IPS-NIHi11 (cell line): ENCODE measurements at regions not wholly inside any gene's neighbourhood (a gene's known extent, or its start where the extent isn't known, plus 50 kb on each side); places are given as distances from the start of the nearest gene placed in this dataset.
"Not testable (repeated sequence)": the region's sequence is repeated elsewhere in the genome, so short reads cannot be mapped to it uniquely, and the experiment has no call there.

Experiments
- DNase-seq: peaks from one replicate; pipeline ENCODE4 v3.0.0; 2012; ENCODE audit warnings: mixed read lengths, low spot score

- peak; percentile 54 for DNase-seq
Measured at GRCh38 chr14:30223385-30223785, 295.7 kb upstream of the PRKD1 start.

- no peak for DNase-seq
Measured at GRCh38 chr14:30223966-30224365, 296.3 kb upstream of the PRKD1 start.

- DNase-seq = no peak
Measured at GRCh38 chr14:30225176-30225575, 297.5 kb upstream of the PRKD1 start.

GRCh38 chr14:30227436-30227835, 299.8 kb upstream of the PRKD1 start:
- no peak for DNase-seq

- DNase-seq = no peak
Measured at GRCh38 chr14:30227876-30228275, 300.2 kb upstream of the PRKD1 start.

- DNase-seq = no peak
Measured at GRCh38 chr14:30230719-30231118, 303.1 kb upstream of the PRKD1 start.

- no peak for DNase-seq
Measured at GRCh38 chr14:30234966-30235365, 307.3 kb upstream of the PRKD1 start.

GRCh38 chr14:30235485-30235884, 307.8 kb upstream of the PRKD1 start:
- no peak for DNase-seq

- no peak for DNase-seq
Measured at GRCh38 chr14:30238936-30239335, 311.3 kb upstream of the PRKD1 start.

- DNase-seq = no peak
Measured at GRCh38 chr14:30240018-30240417, 312.4 kb upstream of the PRKD1 start.

GRCh38 chr14:30240685-30241084, 313.0 kb upstream of the PRKD1 start:
- no peak for DNase-seq

GRCh38 chr14:30242744-30243143, 315.1 kb upstream of the PRKD1 start:
- no peak for DNase-seq

GRCh38 chr14:30243207-30243606, 315.6 kb upstream of the PRKD1 start:
- no peak for DNase-seq

GRCh38 chr14:30243805-30244204, 315.2 kb upstream of the G2E3 start:
- DNase-seq = no peak

- DNase-seq = not testable (repeated sequence)
Measured at GRCh38 chr14:30244348-30244747, 314.6 kb upstream of the G2E3 start.

GRCh38 chr14:30251017-30251416, 307.9 kb upstream of the G2E3 start:
- DNase-seq = no peak

- no peak for DNase-seq
Measured at GRCh38 chr14:30251557-30252100, 307.3 kb upstream of the G2E3 start.

- no peak for DNase-seq
Measured at GRCh38 chr14:30252151-30252550, 306.8 kb upstream of the G2E3 start.

- no peak for DNase-seq
Measured at GRCh38 chr14:30252783-30253674, 305.9 kb upstream of the G2E3 start.

GRCh38 chr14:30256627-30257026, 302.3 kb upstream of the G2E3 start:
- DNase-seq = no peak

- no peak for DNase-seq
Measured at GRCh38 chr14:30257946-30258661, 300.9 kb upstream of the G2E3 start.

GRCh38 chr14:30260833-30261607, 297.9 kb upstream of the G2E3 start:
- no peak for DNase-seq
